ENCODE measurements at regions not wholly inside any gene's neighbourhood (a gene's known extent, or its start where the extent isn't known, plus 50 kb on each side); places are given as distances from the start of the nearest gene placed in this dataset.
A peak's percentile ranks its signal among the peaks of the same experiment; 100 is the strongest.

- no peak for DNase-seq
- TF ChIP-seq, protein P1, sequence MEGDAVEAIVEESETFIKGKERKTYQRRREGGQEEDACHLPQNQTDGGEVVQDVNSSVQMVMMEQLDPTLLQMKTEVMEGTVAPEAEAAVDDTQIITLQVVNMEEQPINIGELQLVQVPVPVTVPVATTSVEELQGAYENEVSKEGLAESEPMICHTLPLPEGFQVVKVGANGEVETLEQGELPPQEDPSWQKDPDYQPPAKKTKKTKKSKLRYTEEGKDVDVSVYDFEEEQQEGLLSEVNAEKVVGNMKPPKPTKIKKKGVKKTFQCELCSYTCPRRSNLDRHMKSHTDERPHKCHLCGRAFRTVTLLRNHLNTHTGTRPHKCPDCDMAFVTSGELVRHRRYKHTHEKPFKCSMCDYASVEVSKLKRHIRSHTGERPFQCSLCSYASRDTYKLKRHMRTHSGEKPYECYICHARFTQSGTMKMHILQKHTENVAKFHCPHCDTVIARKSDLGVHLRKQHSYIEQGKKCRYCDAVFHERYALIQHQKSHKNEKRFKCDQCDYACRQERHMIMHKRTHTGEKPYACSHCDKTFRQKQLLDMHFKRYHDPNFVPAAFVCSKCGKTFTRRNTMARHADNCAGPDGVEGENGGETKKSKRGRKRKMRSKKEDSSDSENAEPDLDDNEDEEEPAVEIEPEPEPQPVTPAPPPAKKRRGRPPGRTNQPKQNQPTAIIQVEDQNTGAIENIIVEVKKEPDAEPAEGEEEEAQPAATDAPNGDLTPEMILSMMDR (IDR thresholded peaks at IDR 0.05), result no peak
- no peaks in the 10 kb centered on the region for H3K9me3 Mint-ChIP-seq
- no peaks in the 10 kb centered on the region for H3K36me3 Mint-ChIP-seq (ENCODE audit: low read depth)
- peaks cover 16% of the 10 kb centered on the region for H3K4me1 Mint-ChIP-seq (ENCODE audit: low read depth)
- no peak overlapping the region for H3K27ac Mint-ChIP-seq
- H3K4me3 Mint-ChIP-seq, result no peak overlapping the region
- no peaks in the 10 kb centered on the region for H3K27me3 Mint-ChIP-seq (ENCODE audit: insufficient read depth)
These were observed 78.4 kb upstream of the NUDT4 start for GRCh38 chr12:93299262-93299846.

DNA sequence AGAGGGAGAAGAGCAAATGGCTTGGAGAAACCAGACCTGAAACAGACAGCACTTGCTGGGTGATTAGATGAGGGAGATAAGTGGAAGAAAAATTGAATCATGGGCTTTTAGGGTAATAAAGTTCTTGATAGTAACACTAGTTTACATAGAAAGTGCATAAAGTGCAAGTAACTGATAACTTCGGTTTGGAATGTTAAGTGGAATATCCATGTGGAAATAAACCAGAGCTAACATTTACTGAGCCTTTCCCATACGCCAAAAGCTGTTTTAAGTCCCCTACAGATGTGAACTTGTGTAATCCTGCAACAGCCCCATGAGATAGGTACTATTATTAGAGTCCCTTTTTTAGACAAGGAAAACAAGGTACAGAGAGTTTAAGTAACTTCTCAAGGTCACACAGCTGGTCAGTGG is 77.1 kb upstream of the NUDT4 start:
- Mint-ChIP-seq H3K9me3 (no peaks in the 10 kb centered on the region), H3K4me3 (no peak overlapping the region), H3K27ac (no peak overlapping the region), H3K36me3 (ENCODE audit: low read depth) (no peaks in the 10 kb centered on the region), H3K27me3 (ENCODE audit: insufficient read depth) (no peaks in the 10 kb centered on the region), H3K4me1 (ENCODE audit: low read depth) (peaks cover 16% of the 10 kb centered on the region)
- TF ChIP-seq, protein P1 (IDR thresholded peaks at IDR 0.05), result no peak
- no peak for DNase-seq

DNA sequence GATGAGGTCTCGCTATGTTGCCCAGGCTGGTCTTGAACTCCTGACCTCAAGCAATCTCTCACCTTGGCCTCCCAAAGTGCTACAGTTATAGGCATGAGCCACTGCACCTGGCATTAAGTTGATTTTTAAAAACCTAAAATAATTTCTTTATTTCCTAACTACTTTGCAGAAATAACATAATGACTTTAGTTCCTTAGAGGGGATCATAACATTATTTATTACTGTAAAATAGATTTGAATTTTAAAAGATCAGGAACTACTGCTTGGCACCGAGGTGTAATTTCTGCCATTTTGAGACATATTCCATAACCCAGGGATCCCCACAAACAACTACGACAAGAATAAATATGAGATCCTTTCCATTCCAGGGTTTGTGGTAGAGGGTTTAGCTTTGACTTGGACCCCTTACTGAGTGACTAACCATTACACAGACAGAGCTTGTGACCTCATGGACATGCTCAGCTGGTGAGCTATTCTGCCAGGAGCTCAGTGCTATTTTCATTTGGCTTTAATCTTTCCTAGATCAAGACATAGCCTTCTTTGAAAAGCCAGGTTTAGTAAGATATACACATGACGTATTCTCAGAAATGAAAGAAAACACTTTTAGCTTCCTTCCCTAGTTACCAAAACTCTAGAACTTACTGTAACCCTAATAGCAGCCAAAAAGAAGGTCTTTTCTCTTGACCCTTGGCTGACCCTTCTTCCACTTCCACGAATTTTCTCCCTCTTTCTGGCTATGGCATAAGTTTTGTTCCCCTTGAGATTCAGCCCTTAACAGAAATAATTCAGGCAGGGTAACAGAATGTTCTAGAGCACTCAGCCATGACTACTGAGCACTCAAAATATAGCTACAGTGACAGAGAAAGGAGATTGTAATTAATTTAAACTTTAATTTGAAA is 75.1 kb upstream of the NUDT4 start:
- peaks cover 16% of the 10 kb centered on the region for H3K4me1 Mint-ChIP-seq (ENCODE audit: low read depth)
- peak; percentile 72 for DNase-seq
- peaks cover 8% of the 10 kb centered on the region; the same call in 1 of the 2 replicates for H3K9me3 Mint-ChIP-seq
- H3K4me3 Mint-ChIP-seq, result peak overlapping the region; percentile 5; the same call in 1 of the 2 replicates
- H3K36me3 Mint-ChIP-seq (ENCODE audit: low read depth), result peaks cover 10% of the 10 kb centered on the region
- H3K27me3 Mint-ChIP-seq (ENCODE audit: insufficient read depth), result 0 out of 2 replicates have a peak, but pooled peaks cover 2% of the 10 kb centered on the region
- TF ChIP-seq, protein P1 (IDR thresholded peaks at IDR 0.05), result no peak
- peak overlapping the region; percentile 81 for H3K27ac Mint-ChIP-seq

DNA sequence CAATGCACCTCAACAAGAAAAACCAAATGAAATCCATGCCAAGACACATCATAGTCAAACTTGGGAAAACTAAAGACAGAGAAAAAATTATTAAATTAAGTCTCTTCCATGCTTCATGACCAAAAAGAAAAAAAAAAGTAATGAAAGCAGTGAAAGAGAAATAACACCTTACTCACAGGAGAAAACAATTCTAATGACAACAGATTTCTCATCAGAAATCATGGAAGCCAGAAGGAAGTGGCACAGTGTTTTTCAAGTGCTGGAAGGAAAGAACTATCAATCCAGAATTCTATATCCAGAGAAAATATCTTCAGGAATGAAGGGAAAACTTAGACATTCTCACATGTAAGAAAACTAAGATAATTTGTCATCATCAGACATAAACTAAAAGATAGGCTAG is 71.1 kb upstream of the NUDT4 start:
- no peak overlapping the region for H3K27ac Mint-ChIP-seq
- H3K9me3 Mint-ChIP-seq, result peaks cover 8% of the 10 kb centered on the region; the same call in 1 of the 2 replicates
- H3K4me3 Mint-ChIP-seq, result no peak overlapping the region
- H3K4me1 Mint-ChIP-seq (ENCODE audit: low read depth), result peaks cover 16% of the 10 kb centered on the region
- peaks cover 10% of the 10 kb centered on the region for H3K36me3 Mint-ChIP-seq (ENCODE audit: low read depth)
- no peak for DNase-seq
- peaks cover 2% of the 10 kb centered on the region; the same call in 1 of the 2 replicates for H3K27me3 Mint-ChIP-seq (ENCODE audit: insufficient read depth)
- TF ChIP-seq, protein P1 (IDR thresholded peaks at IDR 0.05), result no peak

DNA sequence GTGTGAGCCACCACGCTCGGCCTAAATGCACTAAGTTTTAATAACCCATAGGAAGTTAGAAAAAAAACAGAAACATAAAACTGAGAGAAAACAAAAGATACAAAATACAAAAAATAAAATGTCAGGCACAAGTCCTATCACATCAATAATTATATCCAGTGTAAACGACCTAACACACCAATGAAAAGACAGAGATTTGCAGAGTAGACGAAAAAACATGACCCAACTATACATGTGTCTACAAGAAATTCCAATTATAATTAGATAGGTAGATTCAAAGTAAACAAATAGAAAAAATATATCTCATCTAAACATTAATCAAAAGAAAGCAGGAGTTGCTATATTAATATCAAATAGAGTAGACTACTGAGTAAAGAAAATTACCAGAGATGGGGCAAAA is 69.4 kb upstream of the NUDT4 start:
- Mint-ChIP-seq H3K4me1 (ENCODE audit: low read depth) (peaks cover 19% of the 10 kb centered on the region), H3K9me3 (peaks cover 8% of the 10 kb centered on the region; the same call in 1 of the 2 replicates)

More for the DNA sequence above, 69.4 kb upstream of the NUDT4 start:
- DNase-seq, result no peak
- Mint-ChIP-seq H3K36me3 (ENCODE audit: low read depth) (peaks cover 10% of the 10 kb centered on the region), H3K27ac (no peak overlapping the region), H3K27me3 (ENCODE audit: insufficient read depth) (peaks cover 2% of the 10 kb centered on the region; the same call in 1 of the 2 replicates), H3K4me3 (no peak overlapping the region)
- TF ChIP-seq, protein P1 (IDR thresholded peaks at IDR 0.05), result no peak
